Right forelimb (tissue), 1 donor: ENCODE measurements at regions not wholly inside any gene's neighbourhood (a gene's known extent, or its start where the extent isn't known, plus 50 kb on each side); places are given as distances from the start of the nearest gene placed in this dataset.
A peak's percentile ranks its signal among the peaks of the same experiment; 100 is the strongest.
"Not testable (repeated sequence)": the region's sequence is repeated elsewhere in the genome, so short reads cannot be mapped to it uniquely, and the experiment has no call there.

ENCODE experiments used
- DNase-seq: peaks from one replicate; pipeline ENCODE4 v3.0.0-alpha.2; 2018

DNA sequence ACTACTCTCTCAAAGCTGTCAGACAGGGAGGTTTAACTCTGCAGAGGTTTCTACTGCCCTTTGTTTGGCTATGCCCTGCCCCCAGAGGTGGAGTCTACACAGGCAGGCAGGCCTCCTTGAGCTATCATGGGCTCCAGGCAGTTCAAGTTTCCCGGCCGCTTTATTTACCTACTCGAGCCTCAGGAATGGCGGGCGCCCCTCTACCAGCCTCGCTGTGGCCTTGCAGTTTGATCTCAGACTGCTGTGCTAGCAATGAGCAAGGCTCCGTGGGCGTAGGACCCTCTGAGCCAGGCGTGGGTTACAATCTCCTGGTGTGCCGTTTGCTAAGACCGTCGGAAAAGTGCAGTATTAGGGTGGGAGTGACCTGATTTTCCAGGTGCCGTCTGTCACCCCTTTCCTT, 124.3 kb downstream of the PTCHD1 start:
- DNase-seq: not testable (repeated sequence)

DNA sequence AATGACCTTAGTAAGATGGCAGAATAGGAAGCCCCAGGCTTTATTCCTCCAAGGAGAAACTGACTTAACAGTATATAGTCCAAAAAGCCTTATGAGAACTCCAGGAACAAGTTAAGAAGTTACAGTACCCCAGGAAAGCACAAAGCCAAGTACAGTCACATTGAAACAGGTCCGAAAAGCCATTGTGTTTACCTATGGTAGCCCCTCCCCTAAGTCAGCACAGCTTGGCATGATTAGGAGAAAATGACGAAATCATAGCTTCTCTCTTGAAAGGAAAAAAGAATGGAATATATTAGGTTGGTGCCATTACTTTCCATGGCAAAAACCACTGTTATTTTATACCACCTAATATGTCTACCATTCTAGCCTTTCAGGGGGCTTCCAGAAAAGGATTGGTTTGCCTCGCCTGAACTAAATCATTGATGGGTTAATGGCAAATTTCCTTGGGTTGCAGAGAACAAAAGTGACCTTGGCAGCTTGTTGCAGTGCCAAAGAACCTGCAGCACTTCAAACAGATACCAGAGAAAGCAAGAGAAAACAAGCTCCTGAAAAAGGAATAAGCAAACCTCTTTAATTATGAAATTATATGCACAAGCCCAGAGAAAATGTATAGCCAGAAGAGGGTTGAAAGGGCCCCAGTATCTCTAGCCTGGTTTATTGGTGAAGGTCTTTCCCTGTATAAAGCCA, 130.6 kb downstream of the PTCHD1 start:
- no peak for DNase-seq

DNA sequence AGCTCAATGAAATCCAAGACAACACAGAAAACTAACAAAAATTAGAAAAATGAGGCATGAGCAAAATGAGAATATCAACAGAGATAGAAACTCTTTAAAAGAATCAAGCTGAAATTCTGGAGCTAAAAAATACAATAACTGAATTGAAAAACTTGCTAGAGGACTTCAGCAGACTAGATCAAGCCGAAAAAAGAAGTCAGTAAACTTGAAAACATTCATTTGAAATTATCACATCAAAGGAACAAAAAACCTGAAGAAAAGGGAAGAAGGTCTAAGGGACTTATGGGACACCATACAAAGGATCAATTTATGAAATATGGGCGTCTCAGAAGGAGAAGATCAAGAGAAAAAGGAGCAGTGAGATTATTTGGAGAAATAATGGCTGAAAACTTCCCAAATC, 131.3 kb downstream of the PTCHD1 start:
- DNase-seq: no peak

GRCh38 chrX:23478056-23478455, 143.4 kb downstream of the PTCHD1 start:
- DNase-seq: no peak

GRCh38 chrX:23478561-23478960, 143.9 kb downstream of the PTCHD1 start:
- no peak for DNase-seq

GRCh38 chrX:23482561-23482960, 147.9 kb downstream of the PTCHD1 start:
- DNase-seq: no peak

GRCh38 chrX:23483396-23483795, 148.7 kb downstream of the PTCHD1 start:
- DNase-seq: no peak

DNA sequence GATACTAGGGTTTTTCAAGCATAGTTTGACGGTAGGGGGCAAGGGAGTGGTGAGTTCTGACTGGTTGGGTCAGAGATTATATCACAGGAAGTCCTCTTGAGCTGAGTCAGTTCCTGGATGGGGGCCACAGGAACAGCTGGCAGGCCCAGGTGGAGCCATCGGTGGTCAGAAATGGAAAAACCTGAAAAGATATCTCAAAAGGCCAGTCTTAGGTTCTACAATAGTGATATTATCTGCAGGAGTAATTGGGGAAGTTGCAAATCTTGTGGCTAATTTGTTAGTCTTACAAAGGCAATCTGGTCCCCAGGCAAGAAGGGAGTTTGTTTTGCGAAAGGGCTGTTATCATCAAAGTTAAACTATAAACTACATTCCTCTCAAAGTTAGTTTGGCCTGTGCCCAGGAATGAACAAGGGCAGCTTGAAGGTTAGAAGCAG, 159.3 kb downstream of the PTCHD1 start:
- DNase-seq: no peak

DNA sequence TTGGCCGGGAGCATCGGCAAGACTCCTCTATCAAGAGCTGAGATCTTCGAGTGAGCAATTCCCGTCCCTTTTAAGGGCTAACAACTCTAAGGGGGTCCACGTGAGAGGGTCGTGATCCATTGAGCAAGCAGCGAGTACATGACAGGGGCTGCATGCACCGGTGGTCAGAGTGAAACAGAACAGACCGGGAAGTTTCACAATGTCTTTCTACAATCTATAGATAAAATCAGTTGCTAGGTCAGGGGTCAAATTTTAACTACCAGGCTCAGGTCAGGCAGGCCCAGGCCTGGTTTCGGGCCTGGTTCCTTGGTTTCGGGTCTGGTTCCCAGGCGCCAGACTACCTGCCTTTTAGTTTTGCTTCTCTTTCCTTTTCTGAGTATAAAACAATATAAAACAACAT, 160.1 kb downstream of the PTCHD1 start:
- no peak for DNase-seq

- DNase-seq: no peak
Measured at GRCh38 chrX:23497919-23498318, 163.3 kb downstream of the PTCHD1 start.

DNA sequence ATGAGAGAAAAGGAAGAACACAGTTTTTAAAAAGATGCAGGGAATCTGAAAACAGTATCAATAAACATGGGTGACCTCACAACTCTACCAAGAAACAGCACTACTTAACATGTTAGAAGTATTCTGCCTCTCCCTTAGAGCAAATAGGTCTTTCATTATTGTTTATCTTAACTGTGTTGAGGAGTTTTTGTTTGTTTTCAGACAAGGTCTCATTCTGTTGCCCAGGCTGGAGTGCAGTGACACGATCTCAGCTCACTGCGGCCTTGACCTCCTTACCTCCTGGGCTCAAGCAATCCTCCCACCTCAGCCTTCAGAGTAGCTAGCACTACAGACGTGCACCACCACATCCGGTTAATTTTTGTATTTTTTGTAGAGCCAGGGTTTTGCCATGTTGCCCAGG, 165.3 kb upstream of the PRDX4 start:
- DNase-seq: no peak

- peak; percentile 46 for DNase-seq
Measured at GRCh38 chrX:23503835-23504539, 163.3 kb upstream of the PRDX4 start.

- no peak for DNase-seq
Measured at GRCh38 chrX:23504540-23504884, 162.8 kb upstream of the PRDX4 start.

- no peak for DNase-seq
Measured at GRCh38 chrX:23504895-23505294, 162.4 kb upstream of the PRDX4 start.

GRCh38 chrX:23505531-23506303, 161.6 kb upstream of the PRDX4 start:
- DNase-seq: no peak

DNA sequence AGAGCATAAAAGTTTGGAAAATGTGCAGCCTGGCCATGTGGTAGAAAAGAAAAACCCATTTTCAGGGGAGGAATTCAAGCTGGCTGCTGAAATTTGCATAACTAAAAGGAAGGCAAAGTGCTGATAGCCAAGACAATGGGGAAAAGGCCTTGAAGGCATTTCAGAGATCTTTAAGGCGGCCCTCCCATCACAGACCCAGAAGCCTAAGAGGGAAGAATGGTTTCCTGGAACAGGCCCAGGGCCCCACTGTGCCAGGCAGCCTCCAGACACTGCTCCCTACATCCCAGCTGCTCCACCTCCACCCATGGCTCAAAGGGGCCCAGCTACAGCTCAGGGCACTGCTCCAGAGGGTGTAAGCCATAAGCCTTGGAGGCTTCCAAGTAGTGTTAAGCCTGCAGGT, 158.0 kb upstream of the PRDX4 start:
- DNase-seq: no peak

DNA sequence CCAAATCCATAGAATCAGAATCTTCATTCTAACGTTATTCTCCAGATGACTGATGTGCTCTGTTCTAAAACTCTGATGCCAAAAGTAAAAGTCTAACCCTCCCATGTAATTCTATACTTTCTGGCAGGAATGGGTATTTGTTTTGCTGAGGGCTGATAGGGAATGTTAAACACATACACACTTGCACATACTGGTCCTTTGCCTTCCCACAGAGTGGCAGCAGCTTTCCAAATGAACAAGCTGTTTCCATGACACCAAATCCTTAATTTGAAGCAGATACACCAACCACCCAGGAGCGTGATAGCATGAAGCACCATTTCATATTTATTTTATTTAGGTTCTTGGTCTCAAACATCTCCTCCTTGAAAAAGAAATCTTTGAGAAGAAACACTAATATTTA, 155.5 kb upstream of the PRDX4 start:
- DNase-seq: no peak

GRCh38 chrX:23513121-23513520, 154.2 kb upstream of the PRDX4 start:
- DNase-seq: no peak

DNA sequence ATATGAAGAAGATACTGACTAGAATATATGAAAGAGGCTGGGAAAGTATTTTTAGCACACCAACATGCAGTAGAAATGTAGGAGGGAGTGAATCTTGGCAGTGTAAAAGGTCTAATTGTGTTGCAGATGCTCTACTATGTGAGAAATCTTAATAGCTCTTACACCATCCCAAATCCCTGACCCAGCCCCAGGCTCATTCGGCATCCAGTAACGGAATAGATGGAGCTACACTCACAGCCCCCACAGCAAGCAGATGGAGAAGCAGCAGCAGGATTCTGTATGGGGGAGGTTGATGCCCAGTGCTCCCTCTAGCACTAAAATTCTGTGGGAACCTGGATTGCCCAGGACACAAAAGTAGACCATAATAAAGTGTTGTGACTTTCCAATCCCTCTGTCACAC, 153.2 kb upstream of the PRDX4 start:
- DNase-seq: no peak

- no peak for DNase-seq
Measured at GRCh38 chrX:23515028-23515427, 152.3 kb upstream of the PRDX4 start.

- DNase-seq: not testable (repeated sequence)
Measured at GRCh38 chrX:23523026-23523657, 144.2 kb upstream of the PRDX4 start.

DNA sequence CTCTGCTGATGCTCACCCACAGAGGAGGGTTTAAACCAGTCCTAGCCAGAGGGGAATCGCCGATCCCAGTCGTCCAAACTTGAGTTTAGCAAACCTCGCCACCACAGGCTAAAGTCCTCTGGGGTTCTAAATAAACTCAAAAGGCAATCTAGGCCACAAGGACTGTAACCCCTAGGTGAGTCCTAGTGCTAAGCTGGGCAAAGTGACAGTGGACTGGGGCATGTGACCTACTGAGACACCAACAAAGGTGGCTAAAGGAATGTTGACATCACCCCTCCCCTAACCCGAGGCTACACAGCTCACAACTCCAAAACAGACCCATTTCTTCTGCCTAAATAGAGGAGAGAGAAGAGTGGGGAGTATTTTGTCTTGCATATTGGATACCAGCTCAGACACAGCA, 142.8 kb upstream of the PRDX4 start:
- DNase-seq: no peak

DNA sequence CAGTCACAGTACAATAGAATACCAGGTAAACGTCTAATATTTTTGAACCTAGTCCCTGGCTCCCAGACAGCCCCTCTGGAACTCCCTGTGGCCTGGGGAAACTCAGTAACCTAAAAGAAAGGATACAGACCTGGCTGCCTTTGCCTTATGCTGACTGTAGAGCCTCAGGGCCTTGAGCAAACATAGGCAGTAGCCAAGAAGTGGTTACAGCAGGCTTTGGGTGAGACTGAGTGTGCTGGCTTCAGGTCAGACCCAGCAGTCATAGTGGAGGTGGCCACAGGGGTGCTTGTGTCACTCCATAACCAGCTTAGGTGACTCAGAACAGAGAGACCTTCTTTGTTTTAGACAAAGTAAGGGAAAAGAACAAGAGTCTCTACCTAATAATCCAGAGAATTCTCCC, 141.8 kb upstream of the PRDX4 start:
- no peak for DNase-seq

GRCh38 chrX:23540532-23540931, 126.8 kb upstream of the PRDX4 start:
- no peak for DNase-seq
